ENCODE measurements at regions not wholly inside any gene's neighbourhood (a gene's known extent, or its start where the extent isn't known, plus 50 kb on each side); places are given as distances from the start of the nearest gene placed in this dataset.

- no peak for TF ChIP-seq CTCF (conservative IDR thresholded peaks at IDR 0.05; ENCODE audit: low read depth)
- no peak overlapping the region for H3K27ac ChIP-seq
- ChIA-PET POLR2A (ENCODE audit: low non-redundant PET) (no interaction called here), CTCF (no interaction called here)
- peak; percentile 13 for DNase-seq (ENCODE audit: low spot score)
These were observed 187.1 kb upstream of the PIK3C3 start for GRCh38 chr18:41767960-41768359.

- POLR2A ChIA-PET (ENCODE audit: low non-redundant PET): no interaction called here
These were observed 189.6 kb upstream of the PIK3C3 start for GRCh38 chr18:41765460-41765859.

GRCh38 chr18:41763361-41763760 is 191.7 kb upstream of the PIK3C3 start:
- DNase-seq (ENCODE audit: low spot score): no peak
- TF ChIP-seq CTCF (conservative IDR thresholded peaks at IDR 0.05; ENCODE audit: low read depth): no peak
- ChIA-PET CTCF (no interaction called here), POLR2A (ENCODE audit: low non-redundant PET) (no interaction called here)
- H3K27ac ChIP-seq: no peak overlapping the region

More at GRCh38 chr18:41765460-41765859, 189.6 kb upstream of the PIK3C3 start:
- no peak overlapping the region for H3K27ac ChIP-seq
- no peak for DNase-seq (ENCODE audit: low spot score)
- CTCF ChIA-PET: no interaction called here
- TF ChIP-seq CTCF (conservative IDR thresholded peaks at IDR 0.05; ENCODE audit: low read depth): no peak

- no peak overlapping the region for H3K27ac ChIP-seq
- no peak for TF ChIP-seq CTCF (conservative IDR thresholded peaks at IDR 0.05; ENCODE audit: low read depth)
- peak; percentile 68 for DNase-seq (ENCODE audit: low spot score)
- CTCF ChIA-PET: interaction anchor here (0.5 kb wide), 1 partner anchor 132 kb away, joined by 3 read pairs; no protein-coding TSS in a partner anchor
- POLR2A ChIA-PET (ENCODE audit: low non-redundant PET): no interaction called here
These were observed 193.6 kb upstream of the PIK3C3 start for GRCh38 chr18:41761333-41762018.

- ChIA-PET CTCF (no interaction called here), POLR2A (ENCODE audit: low non-redundant PET) (no interaction called here)
- H3K27ac ChIP-seq: no peak overlapping the region
- DNase-seq (ENCODE audit: low spot score): no peak
- no peak for TF ChIP-seq CTCF (conservative IDR thresholded peaks at IDR 0.05; ENCODE audit: low read depth)
These were observed 196.5 kb upstream of the PIK3C3 start for GRCh38 chr18:41758534-41758933.

- TF ChIP-seq CTCF (conservative IDR thresholded peaks at IDR 0.05; ENCODE audit: low read depth): no peak
- ChIA-PET POLR2A (ENCODE audit: low non-redundant PET) (no interaction called here), CTCF (no interaction called here)
- H3K27ac ChIP-seq: no peak overlapping the region
- no peak for DNase-seq (ENCODE audit: low spot score)
These were observed 198.9 kb upstream of the PIK3C3 start for GRCh38 chr18:41756141-41756540.

Data from RWPE1 (cell line).